Activated CD4-positive, alpha-beta memory T cell treated with anti-CD3 and anti-CD28 coated beads, Interleukin-2, amount 10 ng/mL, durations not matched to agents 7 days and 5 days (primary cell): ENCODE measurements at regions not wholly inside any gene's neighbourhood (a gene's known extent, or its start where the extent isn't known, plus 50 kb on each side); places are given as distances from the start of the nearest gene placed in this dataset.
"Not testable (repeated sequence)": the region's sequence is repeated elsewhere in the genome, so short reads cannot be mapped to it uniquely, and the experiment has no call there.

Source experiments
- CTCF ChIA-PET: fragments of 350-600 bp; sonication (Branson Sonifier 250); formaldehyde crosslinking; loops from one replicate; lab custom pipeline; 2021; ENCODE audit warnings: antibody characterized with exemption, inconsistent platforms; lab: Charles Lee
- POLR2A ChIA-PET: fragments of 350-600 bp; sonication (Branson Sonifier 250); formaldehyde crosslinking; loops from one replicate; lab custom pipeline; 2021; ENCODE audit warnings: antibody characterized with exemption; lab: Charles Lee
- DNase-seq: peaks from one replicate; pipeline ENCODE4 v3.0.0-alpha.2; 2020
- H3K27ac Mint-ChIP-seq: one replicate; pipeline ENCODE4 v1.8.0; 2021; ENCODE audit warnings: mild to moderate bottlenecking, mixed read lengths
- H3K27me3 Mint-ChIP-seq: one replicate; pipeline ENCODE4 v1.8.0; 2021; ENCODE audit warnings: mixed read lengths
- H3K36me3 Mint-ChIP-seq: one replicate; pipeline ENCODE4 v1.8.0; 2021; ENCODE audit warnings: low read depth, mixed read lengths
- H3K4me1 Mint-ChIP-seq: one replicate; pipeline ENCODE4 v1.8.0; 2021; ENCODE audit warnings: mixed read lengths
- H3K4me3 Mint-ChIP-seq: one replicate; pipeline ENCODE4 v1.8.0; 2021; ENCODE audit warnings: mild to moderate bottlenecking, mixed read lengths
- H3K9me3 Mint-ChIP-seq: one replicate; pipeline ENCODE4 v1.8.0; 2021; ENCODE audit warnings: mixed read lengths

- no peak overlapping the region for H3K27ac Mint-ChIP-seq
- no peak for DNase-seq
- H3K27me3 Mint-ChIP-seq = no peaks in the 10 kb centered on the region
- CTCF ChIA-PET = no interaction called here
- no peak overlapping the region for H3K4me3 Mint-ChIP-seq
- no peaks in the 10 kb centered on the region for H3K36me3 Mint-ChIP-seq
- no peaks in the 10 kb centered on the region for H3K4me1 Mint-ChIP-seq
- H3K9me3 Mint-ChIP-seq = no peaks in the 10 kb centered on the region
- POLR2A ChIA-PET = no interaction called here
These were observed 675.1 kb upstream of the MMS22L start for GRCh38 chr6:97958134-97958533.

GRCh38 chr6:97963193-97963592, 680.2 kb upstream of the MMS22L start:
- H3K27me3 Mint-ChIP-seq = no peaks in the 10 kb centered on the region
- no peak overlapping the region for H3K27ac Mint-ChIP-seq
- H3K4me3 Mint-ChIP-seq = no peak overlapping the region
- no peaks in the 10 kb centered on the region for H3K36me3 Mint-ChIP-seq
- no peaks in the 10 kb centered on the region for H3K9me3 Mint-ChIP-seq
- DNase-seq = no peak
- POLR2A ChIA-PET = no interaction called here
- no peaks in the 10 kb centered on the region for H3K4me1 Mint-ChIP-seq
- CTCF ChIA-PET = no interaction called here

GRCh38 chr6:97969065-97969464, 686.0 kb upstream of the MMS22L start:
- no peak for DNase-seq
- Mint-ChIP-seq H3K27ac (no peak overlapping the region), H3K4me1 (no peaks in the 10 kb centered on the region), H3K27me3 (no peaks in the 10 kb centered on the region), H3K9me3 (peaks cover under 1% of the 10 kb centered on the region), H3K4me3 (no peak overlapping the region), H3K36me3 (no peaks in the 10 kb centered on the region)
- CTCF ChIA-PET = no interaction called here
- POLR2A ChIA-PET = no interaction called here

GRCh38 chr6:97977084-97977483, 694.1 kb upstream of the MMS22L start:
- no peak for DNase-seq
- ChIA-PET POLR2A (no interaction called here), CTCF (no interaction called here)
- Mint-ChIP-seq H3K4me1 (no peaks in the 10 kb centered on the region), H3K4me3 (no peak overlapping the region), H3K9me3 (peaks cover 2% of the 10 kb centered on the region), H3K27ac (no peak overlapping the region), H3K36me3 (no peaks in the 10 kb centered on the region), H3K27me3 (no peaks in the 10 kb centered on the region)

- no peaks in the 10 kb centered on the region for H3K27me3 Mint-ChIP-seq
- ChIA-PET CTCF (no interaction called here), POLR2A (no interaction called here)
- H3K4me3 Mint-ChIP-seq = no peak overlapping the region
- no peak overlapping the region for H3K27ac Mint-ChIP-seq
- no peak for DNase-seq
- H3K4me1 Mint-ChIP-seq = no peaks in the 10 kb centered on the region
- H3K36me3 Mint-ChIP-seq = no peaks in the 10 kb centered on the region
- H3K9me3 Mint-ChIP-seq = peaks cover 2% of the 10 kb centered on the region
These were observed 695.8 kb upstream of the MMS22L start for GRCh38 chr6:97978855-97979271.

- H3K4me1 Mint-ChIP-seq, H3K9me3 Mint-ChIP-seq, CTCF ChIA-PET, H3K36me3 Mint-ChIP-seq, H3K27ac Mint-ChIP-seq, DNase-seq, H3K4me3 Mint-ChIP-seq, POLR2A ChIA-PET, H3K27me3 Mint-ChIP-seq: not testable (repeated sequence)
These were observed 696.3 kb upstream of the MMS22L start for GRCh38 chr6:97979285-97979684.

- DNase-seq = no peak
- H3K27ac Mint-ChIP-seq = no peak overlapping the region
- H3K4me3 Mint-ChIP-seq = no peak overlapping the region
- H3K36me3 Mint-ChIP-seq = no peaks in the 10 kb centered on the region
- H3K27me3 Mint-ChIP-seq = no peaks in the 10 kb centered on the region
- no peaks in the 10 kb centered on the region for H3K9me3 Mint-ChIP-seq
- ChIA-PET CTCF (no interaction called here), POLR2A (no interaction called here)
- no peaks in the 10 kb centered on the region for H3K4me1 Mint-ChIP-seq
These were observed 706.4 kb upstream of the MMS22L start for GRCh38 chr6:97989451-97989850.

- Mint-ChIP-seq H3K27me3 (no peaks in the 10 kb centered on the region), H3K4me1 (no peaks in the 10 kb centered on the region), H3K9me3 (no peaks in the 10 kb centered on the region), H3K4me3 (no peak overlapping the region), H3K27ac (no peak overlapping the region), H3K36me3 (no peaks in the 10 kb centered on the region)
- CTCF ChIA-PET = no interaction called here
- DNase-seq = no peak
- POLR2A ChIA-PET = no interaction called here
These were observed 712.1 kb upstream of the MMS22L start for GRCh38 chr6:97995158-97995557.

- Mint-ChIP-seq H3K27me3 (no peaks in the 10 kb centered on the region), H3K9me3 (no peaks in the 10 kb centered on the region), H3K4me3 (no peak overlapping the region), H3K27ac (no peak overlapping the region), H3K4me1 (no peaks in the 10 kb centered on the region), H3K36me3 (no peaks in the 10 kb centered on the region)
- DNase-seq = no peak
- POLR2A ChIA-PET = no interaction called here
- CTCF ChIA-PET = no interaction called here
These were observed 719.7 kb upstream of the MMS22L start for GRCh38 chr6:98002678-98003077.

GRCh38 chr6:98014442-98015201, 731.6 kb upstream of the MMS22L start:
- Mint-ChIP-seq H3K27me3 (no peaks in the 10 kb centered on the region), H3K4me1 (no peaks in the 10 kb centered on the region), H3K9me3 (no peaks in the 10 kb centered on the region), H3K36me3 (no peaks in the 10 kb centered on the region), H3K4me3 (no peak overlapping the region), H3K27ac (no peak overlapping the region)
- no peak for DNase-seq
- CTCF ChIA-PET = no interaction called here
- POLR2A ChIA-PET = no interaction called here

- Mint-ChIP-seq H3K4me1 (no peaks in the 10 kb centered on the region), H3K9me3 (no peaks in the 10 kb centered on the region), H3K27ac (no peak overlapping the region), H3K36me3 (no peaks in the 10 kb centered on the region), H3K27me3 (no peaks in the 10 kb centered on the region), H3K4me3 (no peak overlapping the region)
- no peak for DNase-seq
- CTCF ChIA-PET = no interaction called here
- POLR2A ChIA-PET = no interaction called here
These were observed 733.5 kb upstream of the MMS22L start for GRCh38 chr6:98016565-98016964.

- Mint-ChIP-seq H3K36me3 (no peaks in the 10 kb centered on the region), H3K27me3 (no peaks in the 10 kb centered on the region), H3K4me3 (no peak overlapping the region), H3K9me3 (no peaks in the 10 kb centered on the region), H3K4me1 (no peaks in the 10 kb centered on the region), H3K27ac (no peak overlapping the region)
- ChIA-PET POLR2A (no interaction called here), CTCF (no interaction called here)
- no peak for DNase-seq
These were observed 737.2 kb upstream of the MMS22L start for GRCh38 chr6:98020222-98020621.

GRCh38 chr6:98024359-98024758, 741.3 kb upstream of the MMS22L start:
- no peak overlapping the region for H3K4me3 Mint-ChIP-seq
- H3K27ac Mint-ChIP-seq = no peak overlapping the region
- ChIA-PET CTCF (no interaction called here), POLR2A (no interaction called here)
- no peaks in the 10 kb centered on the region for H3K36me3 Mint-ChIP-seq
- H3K4me1 Mint-ChIP-seq = no peaks in the 10 kb centered on the region
- DNase-seq = no peak
- H3K9me3 Mint-ChIP-seq = no peaks in the 10 kb centered on the region
- H3K27me3 Mint-ChIP-seq = no peaks in the 10 kb centered on the region

GRCh38 chr6:98027898-98028297, 744.9 kb upstream of the MMS22L start:
- H3K27me3 Mint-ChIP-seq = no peaks in the 10 kb centered on the region

More at GRCh38 chr6:98027898-98028297, 744.9 kb upstream of the MMS22L start:
- POLR2A ChIA-PET = no interaction called here
- no peak overlapping the region for H3K4me3 Mint-ChIP-seq
- H3K36me3 Mint-ChIP-seq = no peaks in the 10 kb centered on the region
- no peaks in the 10 kb centered on the region for H3K4me1 Mint-ChIP-seq
- DNase-seq = no peak
- no peaks in the 10 kb centered on the region for H3K9me3 Mint-ChIP-seq
- CTCF ChIA-PET = no interaction called here
- no peak overlapping the region for H3K27ac Mint-ChIP-seq
